IMR-90 (cell line): ENCODE measurements at regions not wholly inside any gene's neighbourhood (a gene's known extent, or its start where the extent isn't known, plus 50 kb on each side); places are given as distances from the start of the nearest gene placed in this dataset.

ENCODE experiments used
- ATAC-seq: fragments of 200-7000 bp; cut with Tn5 transposase; 2 replicates; pipeline ENCODE4 v1.9.1; 2020; ENCODE audit warnings: low read depth, mild to moderate bottlenecking, moderate library complexity
- BruUV-seq: library from RNA; stranded (reverse); fragments of 400-500 nt; replicated peaks from 2 replicates; lab custom pipeline; 2021; lab: Mats Ljungman, UMichigan
- CTCF ChIA-PET: fragments of 300-600 bp; formaldehyde crosslinking; extraction: SDS; loops from one replicate; lab custom pipeline; 2021; ENCODE audit warnings: antibody characterized with exemption; lab: Yijun Ruan, JAX
- POLR2A ChIA-PET: fragments of 300-600 bp; sonication (Branson Sonifier 250); formaldehyde crosslinking; loops from one replicate; lab custom pipeline; 2022; ENCODE audit warnings: antibody characterized with exemption; ENCODE audit not compliant: unreplicated experiment; lab: Charles Lee
- DNase-seq: peaks from one replicate; pipeline ENCODE4 v3.0.0; 2013
- H2AFZ ChIP-seq: replicated peaks from 2 replicates; pipeline ENCODE3; 2013; ENCODE audit warnings: low read length, mild to moderate bottlenecking; ENCODE audit not compliant: poor library complexity
- H2AK5ac ChIP-seq: 2 replicates; pipeline ENCODE4 v1.6.1; 2013; ENCODE audit warnings: low read depth, low read length, inconsistent platforms
- H2AK9ac ChIP-seq: replicated peaks from 2 replicates; pipeline ENCODE3; 2013; ENCODE audit warnings: mild to moderate bottlenecking, low read depth, low read length, moderate library complexity; ENCODE audit not compliant: poor library complexity
- H2BK120ac ChIP-seq: 2 replicates; pipeline ENCODE4 v1.6.1; 2013; ENCODE audit warnings: low read depth, low read length, inconsistent platforms
- H2BK15ac ChIP-seq: 3 replicates; pipeline ENCODE4 v1.6.1; 2013; ENCODE audit warnings: low read depth, low read length, inconsistent platforms
- H2BK20ac ChIP-seq: 2 replicates; pipeline ENCODE4 v1.6.1; 2013; ENCODE audit warnings: low read depth, mild to moderate bottlenecking, inconsistent platforms, low read length, moderate library complexity
- H2BK5ac ChIP-seq: 2 replicates; pipeline ENCODE4 v1.6.1; 2013; ENCODE audit warnings: mild to moderate bottlenecking, low read depth, low read length, inconsistent platforms; ENCODE audit not compliant: poor library complexity, severe bottlenecking
- H3K14ac ChIP-seq: replicated peaks from 2 replicates; pipeline ENCODE4 v1.6.1; 2013; ENCODE audit warnings: low read depth, low read length, inconsistent platforms
- H3K18ac ChIP-seq: 2 replicates; pipeline ENCODE4 v1.6.1; 2013; ENCODE audit warnings: low read depth, low read length, control low read depth
- H3K23ac ChIP-seq: 2 replicates; pipeline ENCODE4 v1.6.1; 2013; ENCODE audit warnings: low read depth, low read length, inconsistent platforms
- H3K27ac ChIP-seq: 2 replicates; pipeline ENCODE4 v1.5.1; 2013; ENCODE audit warnings: mild to moderate bottlenecking, control low read depth, low read length; ENCODE audit not compliant: insufficient read depth
- H3K27me3 ChIP-seq: 2 replicates; pipeline ENCODE4 v1.6.1; 2013; ENCODE audit warnings: low read length; ENCODE audit not compliant: control insufficient read depth, insufficient read depth
- H3K36me3 ChIP-seq: 2 replicates; pipeline ENCODE4 v1.6.1; 2013; ENCODE audit warnings: low read length, mixed read lengths; ENCODE audit not compliant: control insufficient read depth, insufficient read depth
- H3K4ac ChIP-seq: 2 replicates; pipeline ENCODE4 v1.6.1; 2013; ENCODE audit warnings: low read depth, low read length, inconsistent platforms
- H3K4me1 ChIP-seq: 2 replicates; pipeline ENCODE4 v1.6.1; 2013; ENCODE audit warnings: low read length, mixed read lengths; ENCODE audit not compliant: control insufficient read depth, insufficient read depth
- H3K4me2 ChIP-seq: 2 replicates; pipeline ENCODE4 v1.6.1; 2013; ENCODE audit warnings: low read depth, mild to moderate bottlenecking, control low read depth, low read length, moderate library complexity
- H3K4me3 ChIP-seq: 2 replicates; pipeline ENCODE4 v1.5.1; 2013; ENCODE audit warnings: low read depth, mild to moderate bottlenecking, control low read depth, low read length, moderate library complexity; ENCODE audit not compliant: insufficient read depth
- H3K56ac ChIP-seq: 2 replicates; pipeline ENCODE4 v1.6.1; 2013; ENCODE audit warnings: low read length, inconsistent platforms; ENCODE audit not compliant: insufficient read depth; ENCODE audit errors: extremely low read depth
- H3K79me1 ChIP-seq, 2 experiments: 2 replicates each; pipeline ENCODE4 v1.6.1; 2013; ENCODE audit warnings: low read length in 2 of 2, inconsistent platforms in 1 of 2, low read depth in 1 of 2
- H3K9ac ChIP-seq: 2 replicates; pipeline ENCODE4 v1.6.1; 2013; ENCODE audit warnings: low read depth, low read length, control low read depth
- H3K9me1 ChIP-seq: 2 replicates; pipeline ENCODE4 v1.6.1; 2013; ENCODE audit warnings: low read length, inconsistent platforms; ENCODE audit not compliant: insufficient read depth
- H3K9me3 ChIP-seq: 2 replicates; pipeline ENCODE4 v1.6.1; 2013; ENCODE audit warnings: low read length; ENCODE audit not compliant: control insufficient read depth, insufficient read depth
- H4K20me1 ChIP-seq: 2 replicates; pipeline ENCODE4 v1.6.1; 2013; ENCODE audit warnings: low read length, inconsistent platforms; ENCODE audit not compliant: insufficient read depth
- H4K5ac ChIP-seq: 2 replicates; pipeline ENCODE4 v1.6.1; 2013; ENCODE audit warnings: mild to moderate bottlenecking, low read depth, low read length, control low read depth
- H4K8ac ChIP-seq, 2 experiments: 2 replicates each; pipeline ENCODE4 v1.6.1; 2013; ENCODE audit warnings: low read depth in 2 of 2, low read length in 2 of 2, control low read depth in 1 of 2, inconsistent platforms in 1 of 2
- H4K91ac ChIP-seq: 2 replicates; pipeline ENCODE4 v1.6.1; 2013; ENCODE audit warnings: low read depth, low read length, inconsistent platforms; ENCODE audit not compliant: insufficient read depth
- BHLHE40 ChIP-seq: fragments of 150-350 bp; IDR thresholded peaks from 2 replicates; pipeline ENCODE4 v1.6.1; 2016; ENCODE audit warnings: mild to moderate bottlenecking, low read depth, low read length
- CEBPB ChIP-seq: IDR thresholded peaks from 2 replicates; pipeline ENCODE4 v1.6.1; 2012; ENCODE audit warnings: low read depth, low read length, improper control_type of control experiment
- CHD1 ChIP-seq: IDR thresholded peaks from 2 replicates; pipeline ENCODE4 v1.6.1; 2012; ENCODE audit warnings: low read depth, low read length, improper control_type of control experiment
- FOS ChIP-seq: fragments of 150-350 bp; IDR thresholded peaks from 2 replicates; pipeline ENCODE4 v1.6.1; 2016; ENCODE audit warnings: low read depth, low read length
- MAFK ChIP-seq: IDR thresholded peaks from 2 replicates; pipeline ENCODE4 v1.6.1; 2012; ENCODE audit warnings: low read depth, low read length, improper control_type of control experiment
- MXI1 ChIP-seq: IDR thresholded peaks from 2 replicates; pipeline ENCODE4 v1.6.1; 2012; ENCODE audit warnings: low read depth, mild to moderate bottlenecking, low read length, moderate library complexity, borderline replicate concordance
- NFE2L2 ChIP-seq: fragments of 150-350 bp; IDR thresholded peaks from 2 replicates; pipeline ENCODE4 v1.6.1; 2016; ENCODE audit warnings: low read depth, mild to moderate bottlenecking, low read length
- POLR2A ChIP-seq: IDR thresholded peaks from 2 replicates; pipeline ENCODE4 v1.6.1; 2012; ENCODE audit warnings: mild to moderate bottlenecking, low read depth, low read length
- RAD21 ChIP-seq: IDR thresholded peaks from 2 replicates; pipeline ENCODE4 v1.6.1; 2012; ENCODE audit warnings: low read length, improper control_type of control experiment
- RCOR1 ChIP-seq: IDR thresholded peaks from 2 replicates; pipeline ENCODE4 v1.6.1; 2012; ENCODE audit warnings: mild to moderate bottlenecking, low read length, improper control_type of control experiment; ENCODE audit not compliant: insufficient replicate concordance
- SMC3 ChIP-seq: fragments of 150-350 bp; IDR thresholded peaks from 2 replicates; pipeline ENCODE4 v1.6.1; 2016; ENCODE audit warnings: low read depth, mild to moderate bottlenecking, antibody characterized with exemption, low read length, moderate library complexity
- USF2 ChIP-seq: fragments of 150-350 bp; IDR thresholded peaks from 2 replicates; pipeline ENCODE4 v1.6.1; 2017; ENCODE audit warnings: mild to moderate bottlenecking, antibody characterized with exemption, low read length, low read depth
- WGBS, 2 experiments: methylation state at CpG; one replicate each; pipeline versions ENCODE4 v1.1.5 to v1.1.7; 2013; ENCODE audit warnings: missing lambda C conversion rate in 2 of 2; ENCODE audit not compliant: insufficient read length in 1 of 2; ENCODE audit errors: extremely low coverage in 2 of 2; 5-methylcytosine and 5-hydroxymethylcytosine counted together
- dilution Hi-C: fragments of 300-500 bp; cut with HindIII; formaldehyde crosslinking; loops from one replicate; pipeline ENCODE4 v1.14.3; 2018; ENCODE audit warnings: low sequenced_read_pairs; ENCODE audit not compliant: unreplicated experiment
- in situ Hi-C: fragments of 300-500 bp; cut with MboI; formaldehyde crosslinking; loops from 3 replicates; pipeline ENCODE4 v1.14.3; 2019; ENCODE audit warnings: low sequenced_read_pairs, inconsistent platforms, mixed read lengths
- intact Hi-C: fragments of 100-400 bp; cut with micrococcal nuclease; formaldehyde crosslinking; loops from 2 replicates; pipeline ENCODE4 v1.10.0; 2022
- TF ChIP-seq, protein P1 (sequence below): fragments of 150-350 bp; IDR thresholded peaks from 2 replicates; pipeline ENCODE4 v1.6.1; 2016; ENCODE audit warnings: low read depth, mild to moderate bottlenecking, low read length, moderate library complexity, borderline replicate concordance
- TF ChIP-seq, protein P2 (sequence below): conservative IDR thresholded peaks from 2 replicates; pipeline ENCODE4 v1.5.1; 2012; ENCODE audit warnings: mild to moderate bottlenecking, low read depth, low read length, improper control_type of control experiment

DNA sequence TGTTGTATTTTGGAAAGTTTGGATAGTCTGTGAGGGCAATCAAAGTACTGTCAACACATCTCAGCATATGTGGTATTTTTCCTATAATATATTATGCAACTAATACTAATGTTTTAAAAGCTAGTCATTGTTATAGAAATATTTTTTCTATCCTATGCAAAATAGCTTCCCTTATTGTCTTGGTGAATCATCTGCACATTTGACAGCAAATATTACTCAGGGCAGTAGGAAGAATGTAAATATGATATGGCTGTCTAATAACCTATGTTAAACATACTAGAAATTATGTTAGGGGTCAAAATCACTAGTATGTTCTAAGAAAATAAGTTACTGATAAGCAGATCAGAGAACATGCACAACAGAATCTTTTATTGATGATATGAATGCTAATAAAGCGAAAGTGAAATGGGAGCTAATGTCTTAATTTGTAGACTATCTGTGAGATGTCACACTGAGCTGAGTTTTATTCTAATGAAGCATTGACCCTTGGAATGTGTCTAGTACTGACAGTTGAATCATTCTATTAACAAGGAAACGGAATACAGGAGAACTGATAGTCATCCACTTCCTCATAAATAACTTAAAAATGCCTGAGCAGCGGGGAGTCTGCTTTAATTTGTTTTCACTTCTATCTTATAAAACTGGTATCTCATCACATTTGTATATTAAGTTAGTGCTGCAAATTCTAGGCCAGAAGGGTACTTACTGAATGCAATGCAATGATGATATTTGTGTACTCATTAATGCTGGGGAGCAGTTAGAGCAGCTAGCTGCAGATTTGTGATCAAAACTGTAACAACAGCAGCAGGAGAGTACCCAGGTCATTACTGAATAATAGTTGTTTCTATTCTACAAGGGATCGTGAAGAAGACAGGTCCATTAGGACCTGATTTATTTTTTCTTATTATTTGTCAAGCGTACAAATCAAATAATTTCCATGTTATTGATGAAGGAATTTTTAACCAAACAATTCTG lies 440.3 kb upstream of the AADAT start:
- DNase-seq, result no peak
- Histone ChIP-seq H4K91ac (no peak overlapping the region), H3K4me1 (no peaks in the 10 kb centered on the region), H3K36me3 (no peaks in the 10 kb centered on the region), H2AK9ac (no peak overlapping the region), H2BK15ac (no peak overlapping the region), H4K8ac (no peak overlapping the region), H3K56ac (no peak overlapping the region), H2BK20ac (no peak overlapping the region), H3K18ac (no peak overlapping the region), H3K27me3 (no peaks in the 10 kb centered on the region), H3K4me2 (no peak overlapping the region), H2AK5ac (no peak overlapping the region), H2BK120ac (no peak overlapping the region), H3K9ac (no peak overlapping the region), H4K20me1 (no peaks in the 10 kb centered on the region), H2AFZ (no peak overlapping the region), H3K9me1 (no peaks in the 10 kb centered on the region), H3K9me3 (no peaks in the 10 kb centered on the region; the same call in 1 of the 2 replicates), H3K4me3 (no peak overlapping the region), H3K14ac (no peak overlapping the region), H2BK5ac (no peak overlapping the region), H3K79me1 (no peaks in the 10 kb centered on the region), H3K4ac (no peak overlapping the region), H4K5ac (no peak overlapping the region), H3K23ac (no peak overlapping the region), H3K27ac (no peak overlapping the region)
- in situ Hi-C loops (no loop called here), dilution Hi-C loops (no loop called here), intact Hi-C loops (no loop called here)
- POLR2A ChIA-PET, result no interaction called here
- BruUV-seq, result no TSS peak
- CTCF ChIA-PET, result no interaction called here
- ATAC-seq, result no peak
- WGBS, 2 experiments, result no CpG with 5 or more reads among the region's 5 CpGs
- TF ChIP-seq RAD21 (no peak), NFE2L2 (no peak), MAFK (no peak), POLR2A (no peak), MXI1 (no peak), CEBPB (no peak), RCOR1 (no peak), SMC3 (no peak), BHLHE40 (no peak), USF2 (no peak), CHD1 (no peak), FOS (no peak)
- TF ChIP-seq, protein P1, sequence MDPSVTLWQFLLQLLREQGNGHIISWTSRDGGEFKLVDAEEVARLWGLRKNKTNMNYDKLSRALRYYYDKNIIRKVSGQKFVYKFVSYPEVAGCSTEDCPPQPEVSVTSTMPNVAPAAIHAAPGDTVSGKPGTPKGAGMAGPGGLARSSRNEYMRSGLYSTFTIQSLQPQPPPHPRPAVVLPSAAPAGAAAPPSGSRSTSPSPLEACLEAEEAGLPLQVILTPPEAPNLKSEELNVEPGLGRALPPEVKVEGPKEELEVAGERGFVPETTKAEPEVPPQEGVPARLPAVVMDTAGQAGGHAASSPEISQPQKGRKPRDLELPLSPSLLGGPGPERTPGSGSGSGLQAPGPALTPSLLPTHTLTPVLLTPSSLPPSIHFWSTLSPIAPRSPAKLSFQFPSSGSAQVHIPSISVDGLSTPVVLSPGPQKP, result no peak
- TF ChIP-seq, protein P2, sequence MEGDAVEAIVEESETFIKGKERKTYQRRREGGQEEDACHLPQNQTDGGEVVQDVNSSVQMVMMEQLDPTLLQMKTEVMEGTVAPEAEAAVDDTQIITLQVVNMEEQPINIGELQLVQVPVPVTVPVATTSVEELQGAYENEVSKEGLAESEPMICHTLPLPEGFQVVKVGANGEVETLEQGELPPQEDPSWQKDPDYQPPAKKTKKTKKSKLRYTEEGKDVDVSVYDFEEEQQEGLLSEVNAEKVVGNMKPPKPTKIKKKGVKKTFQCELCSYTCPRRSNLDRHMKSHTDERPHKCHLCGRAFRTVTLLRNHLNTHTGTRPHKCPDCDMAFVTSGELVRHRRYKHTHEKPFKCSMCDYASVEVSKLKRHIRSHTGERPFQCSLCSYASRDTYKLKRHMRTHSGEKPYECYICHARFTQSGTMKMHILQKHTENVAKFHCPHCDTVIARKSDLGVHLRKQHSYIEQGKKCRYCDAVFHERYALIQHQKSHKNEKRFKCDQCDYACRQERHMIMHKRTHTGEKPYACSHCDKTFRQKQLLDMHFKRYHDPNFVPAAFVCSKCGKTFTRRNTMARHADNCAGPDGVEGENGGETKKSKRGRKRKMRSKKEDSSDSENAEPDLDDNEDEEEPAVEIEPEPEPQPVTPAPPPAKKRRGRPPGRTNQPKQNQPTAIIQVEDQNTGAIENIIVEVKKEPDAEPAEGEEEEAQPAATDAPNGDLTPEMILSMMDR, result no peak
